Endothelial cell of umbilical vein (primary cell): ENCODE measurements at regions not wholly inside any gene's neighbourhood (a gene's known extent, or its start where the extent isn't known, plus 50 kb on each side); places are given as distances from the start of the nearest gene placed in this dataset.

Experiments
- CTCF ChIP-seq, 2 donors: IDR thresholded peaks; 1 replicate in 1 of 2; 2 replicates in 1 of 2; pipeline ENCODE4 v1.5.1; 2011; ENCODE audit warnings: low read length in 2 of 2, mild to moderate bottlenecking in 2 of 2, moderate library complexity in 2 of 2, control low read depth in 1 of 2, inconsistent platforms in 1 of 2, low read depth in 1 of 2; ENCODE audit not compliant: insufficient read depth in 1 of 2; ENCODE audit errors: extremely low read depth in 1 of 2
- GATA2 ChIP-seq: IDR thresholded peaks from 2 replicates; pipeline ENCODE4 v1.7.0; 2011; ENCODE audit warnings: low read depth, mild to moderate bottlenecking, moderate library complexity, mixed read lengths, low read length; ENCODE audit not compliant: insufficient read length, insufficient read depth
- MAX ChIP-seq: IDR thresholded peaks from 2 replicates; pipeline ENCODE4 v1.6.1; 2011; ENCODE audit not compliant: insufficient read depth, insufficient read length
- MYC ChIP-seq: IDR thresholded peaks from one replicate; pipeline ENCODE4 v1.6.1; 2011; ENCODE audit warnings: mild to moderate bottlenecking, low read depth, low read length
- POLR2A ChIP-seq: IDR thresholded peaks from 2 replicates; pipeline ENCODE4 v1.6.1; 2012; ENCODE audit warnings: low read depth, mild to moderate bottlenecking, control low read depth, low read length

GRCh38 chr10:81306971-81307782, 567.8 kb upstream of the NRG3 start:
- TF ChIP-seq CTCF (IDR thresholded peaks at IDR 0.05; ENCODE audit: extremely low read depth in 1 of 2, insufficient read depth in 1 of 2, low read depth in 1 of 2, low read length in 2 of 2) = no peak
- TF ChIP-seq GATA2 = no peak
- no peak for TF ChIP-seq MAX
- TF ChIP-seq MYC = no peak
- no peak for TF ChIP-seq POLR2A
